DMS 273 treated with DMSO at 0.1 percent for 48 hours (cell line): ENCODE measurements at regions not wholly inside any gene's neighbourhood (a gene's known extent, or its start where the extent isn't known, plus 50 kb on each side); places are given as distances from the start of the nearest gene placed in this dataset.
A peak's percentile ranks its signal among the peaks of the same experiment; 100 is the strongest.

Experiments used
- DNase-seq: peaks from one replicate; lab custom pipeline; 2025; lab: John Stamatoyannopoulos, UW

DNA sequence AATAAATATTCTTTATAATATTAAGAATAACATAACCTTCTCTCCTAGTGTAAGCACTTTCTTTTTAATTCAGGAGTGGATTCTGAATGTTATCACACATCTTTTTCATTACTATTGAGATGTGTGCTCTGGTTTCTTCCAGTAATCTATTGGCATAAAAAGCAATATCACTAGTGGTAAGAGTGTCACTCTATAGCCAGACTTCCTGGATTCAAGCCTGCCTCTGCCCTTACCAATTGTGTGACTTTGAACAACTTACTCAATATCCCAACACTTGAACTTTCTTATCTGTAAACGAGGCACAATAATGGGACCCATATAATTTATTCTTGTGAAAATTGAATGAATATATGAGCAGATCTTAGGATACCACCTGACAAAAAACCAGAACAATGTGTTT lies 71.0 kb downstream of the SEM1 start:
- no peak for DNase-seq

DNA sequence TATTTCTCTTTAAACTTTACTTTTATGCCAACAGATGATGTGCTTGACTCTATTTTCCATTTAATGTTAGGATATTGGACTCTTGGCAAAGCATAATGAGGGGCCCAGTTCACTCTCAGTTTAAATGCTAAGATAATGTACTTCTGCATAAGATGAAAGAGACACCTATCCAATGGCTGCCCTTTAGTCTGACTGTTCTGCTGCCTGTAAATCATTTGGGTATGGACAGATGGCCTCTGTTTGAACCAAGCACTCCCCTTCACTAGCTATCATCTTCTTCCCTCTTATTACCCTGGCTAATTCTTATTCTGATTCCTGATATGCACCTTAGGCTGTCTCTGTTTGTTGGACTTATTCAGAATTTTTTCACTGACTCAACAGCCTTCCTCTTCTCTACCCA lies 72.1 kb downstream of the SEM1 start:
- no peak for DNase-seq

DNA sequence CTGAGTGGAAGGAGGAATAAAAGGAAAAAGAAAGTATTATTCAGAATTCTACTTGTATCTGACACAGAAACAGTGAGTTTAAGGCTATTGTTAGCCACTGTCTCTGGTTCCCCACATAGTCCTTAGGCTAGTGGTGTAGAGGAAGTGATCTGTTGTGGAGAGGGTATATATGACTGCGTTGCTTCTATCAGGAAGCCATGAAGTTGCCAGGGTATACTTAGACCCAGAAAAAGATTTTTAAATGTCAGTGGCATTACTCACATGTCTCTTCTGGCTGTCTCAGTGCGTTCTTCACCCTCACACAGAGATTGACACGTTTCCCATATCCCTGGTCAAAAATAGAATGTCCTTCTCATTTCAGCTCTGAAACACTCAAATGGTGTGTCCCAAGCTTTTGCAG lies 72.7 kb downstream of the SEM1 start:
- DNase-seq: no peak

DNA sequence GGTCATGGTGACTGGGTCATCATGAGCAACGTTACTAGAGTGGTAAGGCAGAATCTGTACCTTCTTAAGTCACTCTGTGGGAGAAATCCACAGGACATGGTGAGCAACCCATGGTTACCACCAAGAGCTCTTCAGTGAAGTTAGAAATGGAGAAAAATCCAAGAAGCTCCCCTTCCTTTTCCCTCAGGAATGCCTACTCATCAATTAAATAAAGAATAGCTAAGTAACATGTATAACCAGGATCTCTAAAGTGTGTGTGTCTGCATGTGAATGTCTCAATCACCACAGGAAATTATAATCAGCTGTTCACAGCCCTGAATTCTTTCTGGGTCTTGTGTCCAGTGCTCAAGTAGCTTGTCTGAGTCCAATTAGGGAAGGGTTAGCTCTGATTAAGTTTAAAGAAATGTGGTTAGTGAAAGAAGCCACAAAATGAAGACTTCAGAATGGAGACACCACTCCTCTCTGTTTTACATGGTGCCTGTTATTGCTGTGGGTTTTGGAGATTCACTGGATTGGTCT lies 73.2 kb downstream of the SEM1 start:
- no peak for DNase-seq

DNA sequence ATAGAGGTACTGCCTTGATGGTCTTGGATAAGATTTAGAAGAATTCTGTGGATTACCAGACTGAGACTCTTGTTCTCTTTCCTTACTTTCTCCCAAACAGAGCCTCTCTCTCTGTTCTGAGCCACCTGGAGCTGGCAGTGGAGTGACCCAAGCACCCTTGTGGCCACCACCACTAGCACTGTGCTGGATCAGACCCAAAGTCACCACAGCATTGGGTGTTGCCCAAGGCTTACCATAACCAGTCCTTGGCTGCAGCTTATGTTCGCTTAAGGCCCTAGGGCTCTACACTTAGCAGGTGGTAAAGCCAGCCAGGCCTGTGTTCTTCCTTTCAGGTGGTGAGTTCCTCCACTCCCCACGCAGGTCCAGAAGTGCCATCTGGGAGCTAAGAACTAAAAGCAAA lies 79.8 kb downstream of the SEM1 start:
- DNase-seq: no peak

DNA sequence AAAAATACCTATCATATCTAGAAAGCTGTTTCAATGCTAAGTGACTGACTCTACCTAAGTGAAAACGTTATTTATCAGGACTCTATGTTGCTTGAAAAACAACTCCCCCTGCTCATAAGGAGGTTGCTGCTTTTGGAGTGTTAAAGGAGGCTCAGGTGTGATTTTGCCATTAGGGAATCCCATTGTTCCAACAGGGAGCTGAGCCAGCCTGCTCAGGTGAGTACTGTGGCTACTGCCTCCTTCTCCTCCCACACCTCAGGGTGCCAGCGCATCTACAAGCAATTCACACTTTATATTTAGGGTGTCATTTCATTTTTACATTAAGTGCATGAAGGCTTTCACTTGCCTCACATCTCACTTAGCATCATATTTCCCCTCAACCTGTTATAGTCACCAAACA lies 84.7 kb downstream of the SEM1 start:
- no peak for DNase-seq

DNA sequence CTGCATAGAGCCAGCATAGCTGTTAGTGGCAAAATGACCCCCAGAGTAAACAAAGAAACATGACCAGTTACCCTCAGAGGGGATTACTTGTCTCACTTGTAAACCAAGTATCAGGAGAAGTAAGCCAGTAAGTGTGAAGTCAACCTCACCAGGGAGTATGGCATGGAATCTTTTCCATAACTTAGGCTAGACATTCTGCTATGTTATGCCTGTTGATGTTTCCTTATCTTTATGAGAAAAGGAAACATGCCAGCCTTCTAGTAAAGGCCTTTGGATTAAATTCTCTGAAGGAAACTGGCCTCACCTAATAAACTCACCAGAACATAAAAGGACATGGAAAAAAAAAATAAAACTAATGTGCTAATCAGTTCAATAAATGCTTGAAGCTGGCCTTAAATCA lies 87.7 kb downstream of the SEM1 start:
- no peak for DNase-seq

DNA sequence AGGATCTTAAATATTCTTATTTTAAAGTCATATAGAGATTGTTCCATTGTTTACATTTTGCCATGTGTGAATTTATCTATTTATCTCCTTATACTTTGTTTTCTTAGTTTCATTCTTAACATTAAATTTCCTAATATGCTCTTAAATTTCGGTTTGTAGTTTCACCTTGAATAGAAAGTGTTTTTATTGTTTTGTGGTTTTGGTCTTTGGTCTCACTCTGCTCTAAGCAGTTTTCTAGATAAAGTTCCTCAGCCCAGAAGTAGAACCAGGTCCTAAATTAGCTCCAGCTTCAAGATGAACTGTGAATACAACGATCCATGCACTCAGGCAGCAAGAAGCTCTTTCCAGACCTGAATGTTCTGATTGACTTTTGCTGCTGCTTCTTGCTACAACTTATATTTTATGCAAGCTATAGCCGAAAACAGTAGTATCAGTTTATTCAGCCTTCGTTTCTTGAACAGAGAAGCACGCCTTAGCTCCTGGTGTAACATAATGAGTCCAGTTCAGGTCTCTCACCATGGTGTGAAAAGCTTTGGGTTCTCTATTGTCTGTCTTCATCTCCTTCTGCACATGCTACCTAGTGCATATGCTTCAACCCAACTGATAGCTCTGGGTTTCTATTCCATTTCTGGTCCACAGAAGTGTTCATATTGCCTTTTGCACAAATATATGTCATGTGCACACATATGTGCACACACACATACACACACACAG lies 95.3 kb downstream of the SEM1 start:
- no peak for DNase-seq

DNA sequence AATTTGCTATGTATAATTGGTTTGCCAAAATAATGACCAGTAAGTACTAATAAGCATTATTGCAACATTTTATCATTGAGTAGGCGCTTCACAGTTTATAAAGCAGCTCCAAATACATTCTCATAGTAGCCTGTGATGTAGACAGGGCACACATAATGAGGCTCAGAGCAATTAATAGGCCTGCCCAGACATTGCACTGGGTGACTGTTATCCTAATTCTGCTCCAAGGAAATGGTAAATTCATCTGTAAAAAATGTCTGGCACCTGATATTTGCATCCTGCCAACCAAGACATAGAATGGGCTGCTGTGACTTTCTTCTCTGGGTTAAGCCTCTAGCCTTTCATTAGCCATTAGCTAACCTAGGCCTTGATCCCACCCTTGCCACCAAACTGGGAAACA lies 97.6 kb downstream of the SEM1 start:
- DNase-seq: no peak

DNA sequence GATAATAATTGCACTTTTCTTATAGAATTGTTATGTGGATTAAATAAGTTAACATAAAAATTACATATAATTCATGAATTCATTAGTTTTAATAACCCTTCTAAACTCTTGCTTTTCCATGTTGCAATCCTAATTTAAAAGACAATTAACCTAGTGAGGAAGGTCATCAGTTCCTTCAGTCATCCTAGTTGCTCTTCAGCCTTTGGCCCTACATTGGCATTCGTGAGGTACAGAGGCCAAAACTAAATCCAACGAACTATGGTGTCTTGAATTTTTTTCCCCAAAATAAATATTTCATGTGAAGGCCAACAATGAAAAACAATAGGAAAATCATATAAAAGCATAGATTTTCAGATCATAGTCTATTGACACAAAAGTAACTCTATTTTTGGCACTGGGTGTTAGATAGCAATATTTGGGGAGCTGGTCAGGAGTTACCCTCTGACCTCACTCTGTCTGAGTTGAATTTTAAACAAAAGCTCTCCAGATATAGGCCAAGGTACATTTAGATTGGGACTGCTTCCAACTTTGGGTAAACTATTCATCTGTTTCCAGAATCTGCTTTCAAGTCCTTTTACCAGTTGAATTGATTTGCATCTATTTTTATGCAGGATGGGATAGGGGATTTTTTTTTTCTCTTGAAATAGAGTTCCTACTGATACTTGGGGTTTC lies 104.5 kb downstream of the SEM1 start:
- DNase-seq: no peak

DNA sequence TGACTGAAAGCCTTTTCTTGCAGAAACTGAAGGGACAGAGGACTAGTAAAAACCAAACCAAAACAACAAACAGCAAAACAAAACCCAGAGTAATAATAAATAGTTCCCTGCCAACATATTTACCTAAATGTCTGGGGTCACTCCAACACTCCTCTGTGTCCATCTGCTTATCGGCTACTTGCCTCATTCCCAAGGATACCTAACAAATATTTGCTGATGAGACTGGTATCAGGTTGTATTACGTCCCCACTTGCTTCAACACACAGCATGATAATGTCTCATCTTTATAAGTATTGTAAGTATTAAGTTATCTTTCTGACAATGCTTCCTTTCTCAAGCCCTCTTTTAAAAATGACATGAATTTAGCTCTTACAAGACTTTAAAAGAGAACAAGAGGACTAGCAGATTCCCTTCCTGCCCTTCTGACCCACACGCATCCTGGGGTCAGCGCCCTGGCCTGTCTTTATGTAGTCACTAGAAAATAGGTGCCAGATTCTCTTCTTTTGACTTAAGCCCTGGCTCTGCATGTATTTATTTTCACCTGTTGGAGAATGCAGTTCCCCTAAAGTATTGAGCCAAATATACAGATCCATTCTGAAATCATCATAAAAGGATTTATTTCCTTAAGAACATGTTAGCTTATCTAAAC lies 110.2 kb downstream of the SEM1 start:
- no peak for DNase-seq

DNA sequence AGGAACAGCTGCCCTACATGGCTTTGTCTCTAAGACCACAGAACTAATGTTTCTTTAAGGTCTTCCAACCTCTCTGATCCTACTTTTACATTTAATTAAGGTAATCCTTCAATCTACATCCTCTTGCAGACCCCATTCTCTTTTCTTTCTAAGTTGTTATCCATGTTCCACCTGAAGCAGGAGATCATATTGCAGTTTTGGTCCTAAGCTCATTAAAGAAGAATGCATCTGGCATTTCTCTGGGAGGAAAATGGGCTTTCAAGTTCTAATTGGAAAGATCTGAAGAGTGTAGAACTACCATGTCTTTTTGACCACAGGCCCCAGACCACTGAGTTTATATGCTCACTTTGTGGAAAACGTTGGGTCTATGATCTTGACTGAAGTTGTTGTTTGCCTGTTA lies 111.2 kb downstream of the SEM1 start:
- DNase-seq: no peak

DNA sequence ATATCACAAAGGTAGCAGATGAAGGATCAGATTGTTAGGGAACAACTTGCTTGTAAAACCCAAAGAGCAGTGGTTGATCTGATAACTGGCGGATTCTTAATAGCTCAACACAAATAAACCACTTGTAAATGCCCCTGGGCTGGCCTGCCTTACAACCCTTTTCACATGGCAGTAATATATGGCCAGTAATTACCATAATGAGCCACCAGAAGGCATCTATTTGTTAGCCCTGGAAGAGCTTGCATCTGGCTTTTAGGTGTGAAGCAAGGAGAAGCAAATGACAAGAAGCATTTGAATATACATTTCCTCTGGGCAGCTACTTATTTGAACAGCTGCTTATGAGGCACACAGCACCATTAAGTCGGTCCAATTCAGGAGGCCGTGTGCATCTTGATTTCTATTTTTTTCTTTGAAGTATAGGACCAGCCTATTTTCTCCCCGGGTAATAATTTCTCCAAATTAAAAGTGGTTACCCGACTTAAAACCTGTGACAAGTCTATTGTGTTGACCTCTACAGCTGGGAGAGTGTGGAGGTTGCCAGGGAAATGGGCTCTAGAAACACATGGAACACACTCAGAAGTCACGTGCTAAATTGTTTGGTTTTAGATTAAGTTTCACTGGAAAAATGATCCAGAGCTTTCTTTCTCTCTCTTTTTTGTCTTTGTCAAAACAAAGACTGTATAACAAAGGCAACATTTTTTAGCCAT lies 113.4 kb downstream of the SEM1 start:
- peak; percentile 98 for DNase-seq

DNA sequence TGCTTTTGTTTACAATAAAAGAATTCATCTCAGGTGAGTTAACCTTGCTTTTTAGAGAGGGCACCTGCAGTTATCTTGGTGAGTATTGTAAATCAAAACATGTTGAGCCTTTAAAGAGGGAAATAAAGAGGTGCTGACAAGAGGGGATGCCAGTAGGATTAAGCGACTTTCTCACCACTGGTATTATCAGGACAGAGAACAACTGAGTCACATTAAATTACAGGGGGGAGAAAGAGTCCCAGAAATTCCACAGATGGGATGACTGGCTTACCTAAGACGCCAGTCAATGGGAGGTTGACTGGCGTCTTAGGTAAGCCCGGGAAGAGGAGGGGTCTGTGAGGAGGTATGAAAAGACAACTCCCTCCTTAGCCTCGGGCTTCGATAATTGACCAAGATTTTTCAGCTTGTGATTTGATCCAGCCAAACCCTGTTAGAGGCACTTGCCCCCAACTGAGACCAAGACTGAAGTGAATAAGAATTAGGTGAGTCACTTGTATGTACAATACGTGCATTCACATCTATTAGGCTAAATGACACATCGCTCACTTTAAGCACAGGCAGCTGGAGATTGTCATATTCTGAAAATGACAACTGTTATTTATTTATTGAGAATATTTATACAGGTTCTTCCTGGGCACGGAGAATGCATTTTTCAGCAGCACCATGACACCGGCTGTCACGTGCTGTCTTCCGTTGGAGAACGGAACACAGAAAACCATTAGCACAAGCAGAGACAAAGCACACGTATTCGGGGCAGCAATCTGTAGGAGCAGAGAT lies 117.6 kb downstream of the SEM1 start:
- no peak for DNase-seq

DNA sequence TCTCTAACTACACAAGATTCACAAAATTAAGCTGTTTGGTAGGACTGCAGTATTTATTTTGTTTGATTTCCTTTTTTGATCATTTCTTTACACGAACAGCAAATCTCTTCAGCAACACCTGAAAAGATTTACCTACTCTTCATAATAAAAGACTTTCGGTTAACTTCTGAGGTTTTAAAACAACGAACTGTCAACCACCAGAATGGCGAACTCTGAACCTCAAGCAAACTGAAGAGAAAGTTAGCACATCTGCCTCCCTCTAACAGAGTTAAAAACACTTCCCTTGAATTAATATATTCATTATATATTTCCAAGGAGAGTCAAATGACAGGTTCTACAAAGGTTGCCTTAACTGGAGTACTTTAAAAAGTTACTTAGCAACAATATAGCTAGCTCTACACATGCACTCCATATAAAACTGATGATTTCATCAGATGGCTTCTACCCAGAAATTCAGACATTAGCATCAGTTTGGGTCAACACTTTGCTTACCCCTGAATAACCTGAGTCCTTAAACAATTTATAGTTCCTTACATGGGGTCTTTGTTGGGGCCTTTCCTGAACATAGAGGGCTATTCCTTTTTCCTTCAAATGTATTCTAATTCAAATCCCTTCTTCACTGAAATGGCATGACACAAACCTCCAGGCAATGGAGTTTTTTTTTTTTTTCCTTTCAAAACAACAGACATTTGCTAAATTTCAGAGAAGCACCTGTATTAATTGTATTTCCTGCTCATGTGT lies 118.3 kb downstream of the SEM1 start:
- DNase-seq: no peak

DNA sequence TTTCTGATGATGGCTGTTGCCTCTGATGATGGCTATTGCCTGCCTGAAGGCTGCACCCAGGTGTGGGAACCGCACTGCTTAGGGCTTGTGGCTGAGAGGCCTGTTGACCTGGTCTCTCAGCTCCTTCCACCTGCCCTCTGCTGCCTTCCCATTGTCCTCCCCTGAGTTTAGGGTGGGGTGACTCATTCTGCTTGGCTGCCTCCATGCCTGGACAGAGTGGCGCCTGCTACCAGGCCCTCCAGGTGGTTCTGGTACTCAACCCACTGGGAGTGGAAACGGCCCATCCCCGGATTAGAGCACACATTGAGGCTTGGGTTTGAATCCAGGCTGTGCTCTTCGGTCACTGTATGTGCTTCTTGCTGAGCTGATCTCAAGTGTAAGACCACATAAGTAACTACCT lies 120.6 kb downstream of the SEM1 start:
- no peak for DNase-seq

DNA sequence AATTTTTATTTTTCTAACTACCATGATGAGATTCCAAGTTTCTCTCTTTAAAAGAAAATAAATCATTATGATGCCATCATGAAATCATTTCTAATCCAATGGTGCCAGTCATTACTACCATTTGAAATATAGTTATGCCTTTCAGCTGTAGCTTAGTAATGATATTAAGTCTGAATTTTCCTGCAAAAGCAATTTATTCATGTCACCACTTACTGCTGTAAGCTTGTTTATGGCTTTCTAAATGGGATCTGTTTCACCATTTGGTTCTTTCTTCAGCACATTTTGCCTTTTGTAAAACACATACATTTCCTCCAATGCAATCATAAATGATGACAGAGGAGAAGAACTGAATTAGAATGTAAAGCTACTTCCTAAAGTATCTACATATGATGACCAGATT lies 130.5 kb downstream of the SEM1 start:
- no peak for DNase-seq

DNA sequence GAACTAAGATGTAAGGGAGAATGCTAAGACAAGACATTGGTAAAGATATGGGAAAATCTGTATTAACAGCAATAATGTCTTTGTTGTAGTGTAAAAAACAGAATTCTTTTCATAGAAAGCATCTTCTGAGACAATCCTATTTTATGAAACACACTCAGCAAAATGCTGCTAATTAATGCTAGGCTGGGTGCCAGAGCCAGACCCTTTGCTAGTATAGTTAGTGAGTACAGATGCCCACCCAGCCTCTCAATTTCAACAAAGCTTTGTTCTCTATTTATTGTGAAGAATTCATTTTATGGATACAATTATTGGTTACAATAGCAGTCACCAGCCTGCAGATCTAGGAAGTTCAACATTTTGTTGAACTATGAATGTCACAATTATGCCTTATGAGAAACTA lies 131.0 kb downstream of the SEM1 start:
- DNase-seq: no peak

DNA sequence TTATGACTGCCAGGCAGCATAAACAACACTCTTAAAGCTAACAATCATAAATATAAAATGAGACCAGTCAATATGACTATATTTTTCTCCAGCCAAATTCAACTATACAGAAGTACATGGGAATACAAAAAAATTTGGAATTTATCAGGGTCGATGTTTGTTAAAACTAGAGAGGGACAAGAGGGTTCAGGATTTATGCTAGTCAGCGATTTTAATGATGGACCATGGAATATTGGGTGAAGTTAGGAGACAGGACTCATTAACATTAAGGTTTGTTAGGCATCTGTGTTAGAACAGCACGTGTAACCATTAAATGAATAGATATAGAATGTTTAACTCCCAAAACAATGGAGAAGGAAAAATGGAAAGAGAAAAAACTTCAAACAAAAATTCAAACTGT lies 146.2 kb downstream of the SEM1 start:
- no peak for DNase-seq

DNA sequence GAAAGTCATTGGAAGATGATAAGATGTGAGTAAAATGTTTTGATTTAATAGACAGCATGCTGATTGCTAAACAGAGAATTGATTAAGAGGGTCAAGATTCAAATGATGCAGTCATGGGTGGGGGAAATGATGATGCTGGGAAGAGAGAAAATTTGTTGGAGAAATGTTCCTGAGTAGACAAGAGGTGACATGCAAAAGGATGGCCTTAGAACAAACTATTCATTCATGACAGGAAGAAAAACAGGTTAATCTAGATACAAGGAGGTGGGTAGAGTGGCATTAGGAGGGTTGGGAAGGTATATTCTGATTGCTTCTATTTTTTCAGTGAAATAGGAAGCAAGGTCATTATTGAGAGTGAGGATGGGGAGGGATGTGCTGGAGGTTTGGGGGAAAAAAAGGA lies 146.7 kb downstream of the SEM1 start:
- DNase-seq: no peak

DNA sequence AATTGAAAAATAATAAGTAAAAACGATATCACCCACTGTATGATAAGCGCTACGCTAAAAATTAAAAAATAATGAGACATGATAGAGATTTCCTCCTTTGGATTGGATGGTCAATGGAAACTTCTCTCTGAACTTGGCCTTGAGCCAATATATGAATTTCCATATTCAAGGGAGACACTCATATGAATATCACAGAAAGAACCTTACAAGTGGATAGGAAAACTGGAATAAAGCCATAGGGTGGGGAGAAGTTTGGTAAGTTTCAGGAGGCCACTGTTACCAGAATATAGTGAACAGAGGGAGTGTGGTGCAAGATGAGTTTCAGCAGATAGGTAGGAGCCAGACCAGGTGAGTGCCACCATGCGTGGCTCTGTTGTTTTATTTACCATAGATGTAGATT lies 147.2 kb downstream of the SEM1 start:
- DNase-seq: no peak
